Mucosa of rectum (tissue), 2 donors: ENCODE measurements at regions not wholly inside any gene's neighbourhood (a gene's known extent, or its start where the extent isn't known, plus 50 kb on each side); places are given as distances from the start of the nearest gene placed in this dataset.

Experiments
- H3K27ac ChIP-seq, 2 donors: one replicate each; pipeline ENCODE4 v1.7.0; 2013; ENCODE audit warnings: inconsistent platforms in 2 of 2, low read depth in 2 of 2, low read length in 2 of 2
- H3K27me3 ChIP-seq, 2 donors: one replicate each; pipeline ENCODE4 v1.7.0; 2013; ENCODE audit warnings: low read length in 2 of 2; ENCODE audit not compliant: control insufficient read depth in 2 of 2, insufficient read depth in 2 of 2
- H3K36me3 ChIP-seq, 2 donors: one replicate each; pipeline ENCODE4 v1.7.0; 2013; ENCODE audit warnings: low read length in 2 of 2; ENCODE audit not compliant: control insufficient read depth in 2 of 2, insufficient read depth in 2 of 2
- H3K4me1 ChIP-seq, 2 donors: one replicate each; pipeline ENCODE4 v1.7.0; 2013; ENCODE audit warnings: low read length in 2 of 2, mild to moderate bottlenecking in 1 of 2; ENCODE audit not compliant: control insufficient read depth in 2 of 2, insufficient read depth in 2 of 2
- H3K4me3 ChIP-seq, 2 donors: one replicate each; pipeline ENCODE4 v1.7.0; 2013; ENCODE audit warnings: low read length in 2 of 2
- H3K9ac ChIP-seq, 2 donors: one replicate each; pipeline ENCODE4 v1.7.0; 2013; ENCODE audit warnings: low read length in 2 of 2, low read depth in 1 of 2, mild to moderate bottlenecking in 1 of 2
- H3K9me3 ChIP-seq, 2 donors: one replicate each; pipeline ENCODE4 v1.7.0; 2013; ENCODE audit warnings: low read length in 2 of 2; ENCODE audit not compliant: control insufficient read depth in 2 of 2
- donor health status: healthy.
- donor health status: Normal muscosa, but diverticular disease.

DNA sequence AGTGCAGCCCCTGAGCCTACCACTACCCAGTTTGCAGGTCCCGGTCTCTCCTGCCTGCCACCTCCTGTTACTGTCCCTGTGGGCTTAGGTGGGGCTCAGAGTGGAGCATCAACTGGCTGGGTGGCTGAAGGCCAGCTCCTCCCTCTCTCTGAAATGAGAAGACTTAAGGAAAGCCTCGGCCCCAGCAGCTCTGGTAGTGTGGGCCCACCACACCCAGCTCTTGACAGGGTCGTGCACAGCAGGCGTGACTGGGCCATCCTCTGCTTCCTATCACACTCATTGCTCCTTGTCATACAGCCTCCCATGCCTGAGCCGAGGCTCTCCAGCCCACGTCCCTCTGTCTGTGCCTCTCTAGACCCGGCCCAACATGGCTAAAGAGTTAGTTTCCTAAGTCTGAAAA, 142.7 kb upstream of the LINGO1 start:
- Histone ChIP-seq H3K4me3 (no peak overlapping the region), H3K9me3 (no peaks in the 10 kb centered on the region), H3K27ac (no peak overlapping the region), H3K27me3 (no peaks in the 10 kb centered on the region), H3K9ac (no peak overlapping the region), H3K36me3 (no peaks in the 10 kb centered on the region), H3K4me1 (no peaks in the 10 kb centered on the region)

DNA sequence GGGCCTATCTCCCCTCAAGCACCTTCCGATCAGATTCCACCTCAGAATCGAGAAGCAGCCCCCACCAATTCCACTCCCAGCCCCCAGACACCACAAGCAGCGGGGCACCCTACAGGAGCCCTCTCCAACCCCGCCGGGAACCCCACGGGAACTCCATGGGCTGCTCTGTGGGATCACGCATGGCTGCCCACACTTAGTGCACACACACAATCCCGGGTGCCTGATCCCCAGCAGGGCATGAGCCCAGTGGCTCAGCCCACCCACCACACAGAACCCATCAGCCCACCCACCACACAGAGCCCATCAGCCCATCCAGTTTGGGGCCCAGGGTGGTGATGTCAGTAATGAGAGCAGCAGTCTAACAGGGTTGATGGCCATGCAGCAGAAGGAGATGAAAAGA, 141.6 kb upstream of the LINGO1 start:
- Histone ChIP-seq H3K4me3 (no peak overlapping the region), H3K9ac (no peak overlapping the region), H3K27me3 (no peaks in the 10 kb centered on the region), H3K36me3 (no peaks in the 10 kb centered on the region), H3K9me3 (no peaks in the 10 kb centered on the region), H3K27ac (no peak overlapping the region), H3K4me1 (no peaks in the 10 kb centered on the region)

DNA sequence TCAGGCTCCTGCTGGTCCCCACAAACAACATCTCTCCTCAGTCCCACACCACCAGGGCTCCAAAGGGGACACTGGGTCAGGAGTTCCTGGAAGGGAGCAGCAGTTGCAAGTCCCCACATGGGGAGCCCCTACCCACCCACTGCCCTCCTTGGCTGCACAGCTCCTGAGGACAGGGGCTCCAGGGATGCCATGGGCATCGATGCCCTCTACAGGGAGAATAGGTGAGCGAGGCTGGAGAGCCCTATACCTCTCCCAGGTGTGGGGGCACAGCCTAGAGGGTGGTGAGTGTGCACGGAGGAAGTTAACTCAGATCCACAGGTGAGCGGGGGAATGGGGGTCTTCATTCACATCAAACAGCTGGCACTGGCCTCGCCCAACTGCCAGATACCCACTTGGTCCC, 141.2 kb upstream of the LINGO1 start:
- no peak overlapping the region for H3K27ac ChIP-seq
- no peak overlapping the region for H3K9ac ChIP-seq
- no peaks in the 10 kb centered on the region for H3K27me3 ChIP-seq
- no peaks in the 10 kb centered on the region for H3K4me1 ChIP-seq
- H3K36me3 ChIP-seq: no peaks in the 10 kb centered on the region
- H3K9me3 ChIP-seq: no peaks in the 10 kb centered on the region
- no peak overlapping the region for H3K4me3 ChIP-seq

DNA sequence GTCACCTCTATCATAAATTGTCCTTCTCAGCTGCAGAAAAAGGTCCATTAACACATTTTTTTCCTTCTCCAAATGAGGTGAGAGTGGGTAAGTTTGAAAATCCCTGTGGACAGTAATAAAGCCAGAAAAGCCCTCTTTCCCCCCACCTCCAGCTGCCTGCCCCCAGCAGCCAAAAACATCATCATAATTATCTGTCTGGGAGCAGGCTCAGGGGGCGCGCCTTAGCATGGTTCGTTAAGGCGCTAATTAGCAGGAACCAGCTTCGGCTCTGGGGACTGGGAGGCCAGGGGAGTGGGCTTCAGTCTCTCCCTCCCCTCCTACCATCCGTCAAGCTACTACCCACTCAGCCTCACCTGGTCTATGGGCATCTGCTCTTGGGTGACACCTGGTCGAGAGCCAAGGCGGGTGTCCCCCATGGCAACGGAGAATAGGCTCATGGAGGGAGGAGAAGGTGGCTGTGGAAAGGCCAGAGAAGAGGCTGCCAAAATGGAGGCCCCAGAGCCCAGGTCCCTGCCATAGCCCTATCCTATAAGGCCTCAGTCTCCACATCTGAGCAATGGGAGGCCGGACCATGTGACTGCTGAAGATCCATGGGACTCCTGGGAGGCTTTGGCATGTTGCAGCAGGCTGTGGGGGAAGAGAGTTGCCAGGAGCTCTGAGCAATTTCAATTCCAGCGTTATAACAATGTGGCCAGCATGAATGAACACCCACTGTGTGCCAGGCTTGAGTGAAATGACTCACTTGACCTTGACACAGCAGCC, 140.1 kb upstream of the LINGO1 start:
- no peak overlapping the region for H3K9ac ChIP-seq
- H3K27me3 ChIP-seq: peaks cover 0 to 6% of the 10 kb centered on the region in 2 donors
- no peaks in the 10 kb centered on the region for H3K9me3 ChIP-seq
- no peak overlapping the region for H3K27ac ChIP-seq
- H3K36me3 ChIP-seq: no peaks in the 10 kb centered on the region
- H3K4me1 ChIP-seq: no peaks in the 10 kb centered on the region
- H3K4me3 ChIP-seq: no peak overlapping the region

DNA sequence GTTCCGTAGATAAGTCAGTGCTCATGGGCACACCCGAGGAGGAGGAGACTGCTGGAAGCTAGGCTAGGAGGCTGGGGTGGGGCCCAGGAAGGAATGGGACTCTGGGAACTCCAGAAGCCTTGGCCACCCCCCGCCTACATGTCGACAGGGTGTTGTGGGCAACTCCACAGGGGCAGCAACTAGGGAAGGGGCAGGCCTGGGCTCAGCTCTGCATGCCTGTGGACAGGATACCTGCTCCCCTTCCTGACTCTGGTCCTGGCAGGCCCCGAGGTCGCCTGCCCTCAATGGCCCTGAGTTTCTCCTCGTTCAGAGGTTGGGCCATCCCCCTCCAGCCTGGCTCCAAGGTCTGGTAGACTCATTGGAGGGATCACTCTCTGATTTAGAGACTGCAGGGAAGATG, 138.9 kb upstream of the LINGO1 start:
- H3K9ac ChIP-seq: no peak overlapping the region
- H3K9me3 ChIP-seq: no peaks in the 10 kb centered on the region
- peaks cover 0 to 6% of the 10 kb centered on the region in 2 donors for H3K27me3 ChIP-seq
- no peak overlapping the region for H3K4me3 ChIP-seq
- H3K4me1 ChIP-seq: no peaks in the 10 kb centered on the region
- H3K27ac ChIP-seq: no peak overlapping the region
- no peaks in the 10 kb centered on the region for H3K36me3 ChIP-seq

DNA sequence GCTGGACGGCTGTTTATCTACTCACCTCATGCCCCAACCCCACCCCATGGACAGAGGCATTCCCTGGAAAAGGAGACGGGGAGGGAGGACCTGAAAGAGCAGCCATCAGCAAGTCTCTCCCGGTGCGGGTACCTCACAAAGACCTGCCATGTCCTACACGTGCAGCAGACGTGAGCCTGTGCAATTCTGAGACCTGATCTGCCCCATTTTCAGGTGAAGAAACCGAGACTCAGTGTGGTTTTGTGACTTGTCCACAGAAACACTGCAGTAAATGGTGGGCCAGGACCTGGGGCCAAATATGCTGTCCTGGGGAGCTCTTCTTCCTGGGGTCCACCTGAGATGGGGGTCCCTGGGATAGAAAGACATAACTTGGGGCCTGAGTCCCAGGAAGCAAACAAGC, 137.0 kb upstream of the LINGO1 start:
- H3K9me3 ChIP-seq: no peaks in the 10 kb centered on the region
- H3K27me3 ChIP-seq: peaks cover 1 to 11% of the 10 kb centered on the region in 2 donors
- no peak overlapping the region for H3K4me3 ChIP-seq
- no peak overlapping the region for H3K9ac ChIP-seq
- H3K4me1 ChIP-seq: no peaks in the 10 kb centered on the region
- no peaks in the 10 kb centered on the region for H3K36me3 ChIP-seq
- no peak overlapping the region for H3K27ac ChIP-seq

DNA sequence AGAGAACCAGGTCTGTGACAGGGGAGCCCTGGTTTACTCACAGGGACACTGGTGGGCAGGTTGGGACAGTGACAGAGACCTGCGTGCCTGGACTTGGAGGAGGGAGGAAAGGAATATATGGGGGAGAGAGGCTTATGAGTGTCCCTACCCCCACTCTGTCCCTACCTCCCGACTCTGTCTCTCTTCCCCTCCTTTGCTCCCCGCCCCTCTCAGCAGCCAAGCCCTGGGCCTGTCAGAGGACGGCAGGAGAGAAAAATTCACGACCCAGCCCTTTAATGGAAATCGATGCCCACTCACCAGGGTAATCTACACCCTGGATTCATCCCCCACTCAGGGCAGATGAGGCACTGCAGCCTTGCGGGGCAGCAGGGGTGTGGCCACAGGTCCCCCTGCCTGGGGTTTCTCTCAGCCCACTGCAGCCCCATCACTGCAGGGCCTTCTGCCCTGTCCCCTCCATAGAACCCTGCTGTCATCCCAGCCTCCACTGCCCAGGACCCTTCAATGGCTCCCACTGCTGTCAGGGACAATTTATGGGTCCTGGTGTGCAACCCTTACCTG, 135.9 kb upstream of the LINGO1 start:
- no peaks in the 10 kb centered on the region for H3K4me1 ChIP-seq
- no peaks in the 10 kb centered on the region for H3K36me3 ChIP-seq
- no peak overlapping the region for H3K4me3 ChIP-seq
- H3K9ac ChIP-seq: no peak overlapping the region
- H3K27ac ChIP-seq: no peak overlapping the region
- peaks cover 5 to 11% of the 10 kb centered on the region in 2 donors for H3K27me3 ChIP-seq
- H3K9me3 ChIP-seq: no peaks in the 10 kb centered on the region

DNA sequence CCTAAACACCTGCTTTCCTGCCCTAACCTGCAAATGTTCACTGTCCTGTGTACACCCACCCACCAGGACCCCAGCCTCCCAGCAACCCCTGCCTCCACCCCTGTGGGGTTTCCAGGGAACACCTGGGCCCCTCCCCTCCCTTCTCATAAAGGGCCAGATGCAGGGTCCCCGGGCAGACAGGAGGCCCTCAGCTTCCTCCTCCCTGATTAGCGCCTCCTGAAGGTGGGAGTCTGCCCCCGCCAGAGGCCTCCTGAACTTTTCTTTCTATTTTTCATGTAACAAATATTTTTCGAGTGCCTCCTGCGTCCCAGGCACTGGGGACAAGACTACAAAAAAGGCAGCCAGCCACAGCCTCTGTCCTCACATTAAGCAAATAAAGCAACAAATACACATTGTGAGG, 135.4 kb upstream of the LINGO1 start:
- Histone ChIP-seq H3K4me1 (no peaks in the 10 kb centered on the region), H3K4me3 (no peak overlapping the region), H3K9me3 (no peaks in the 10 kb centered on the region), H3K27ac (no peak overlapping the region), H3K27me3 (peaks cover 5 to 11% of the 10 kb centered on the region in 2 donors), H3K9ac (no peak overlapping the region), H3K36me3 (no peaks in the 10 kb centered on the region)

DNA sequence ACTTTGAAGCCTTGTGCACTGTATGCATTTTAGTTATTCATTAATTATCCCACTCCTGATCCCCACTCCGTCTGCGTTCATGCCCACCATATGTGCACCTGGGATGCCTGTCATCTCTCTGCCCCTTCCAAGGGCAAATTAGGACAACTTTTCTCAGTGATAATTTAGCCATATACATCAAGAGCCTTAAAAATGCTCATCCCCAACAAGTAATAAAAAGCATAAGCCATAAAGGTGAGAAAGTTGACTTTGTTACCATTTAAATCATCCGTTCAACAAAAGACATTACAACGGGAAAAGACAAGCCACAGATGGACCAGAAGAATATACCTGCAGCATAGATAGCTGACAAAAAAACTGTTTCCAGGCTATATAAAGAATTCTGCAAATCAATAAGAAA, 131.4 kb upstream of the LINGO1 start:
- Histone ChIP-seq H3K27me3 (peaks cover 5 to 11% of the 10 kb centered on the region in 2 donors), H3K9ac (no peak overlapping the region), H3K4me1 (no peaks in the 10 kb centered on the region), H3K9me3 (no peaks in the 10 kb centered on the region), H3K27ac (no peak overlapping the region), H3K4me3 (no peak overlapping the region), H3K36me3 (no peaks in the 10 kb centered on the region)

DNA sequence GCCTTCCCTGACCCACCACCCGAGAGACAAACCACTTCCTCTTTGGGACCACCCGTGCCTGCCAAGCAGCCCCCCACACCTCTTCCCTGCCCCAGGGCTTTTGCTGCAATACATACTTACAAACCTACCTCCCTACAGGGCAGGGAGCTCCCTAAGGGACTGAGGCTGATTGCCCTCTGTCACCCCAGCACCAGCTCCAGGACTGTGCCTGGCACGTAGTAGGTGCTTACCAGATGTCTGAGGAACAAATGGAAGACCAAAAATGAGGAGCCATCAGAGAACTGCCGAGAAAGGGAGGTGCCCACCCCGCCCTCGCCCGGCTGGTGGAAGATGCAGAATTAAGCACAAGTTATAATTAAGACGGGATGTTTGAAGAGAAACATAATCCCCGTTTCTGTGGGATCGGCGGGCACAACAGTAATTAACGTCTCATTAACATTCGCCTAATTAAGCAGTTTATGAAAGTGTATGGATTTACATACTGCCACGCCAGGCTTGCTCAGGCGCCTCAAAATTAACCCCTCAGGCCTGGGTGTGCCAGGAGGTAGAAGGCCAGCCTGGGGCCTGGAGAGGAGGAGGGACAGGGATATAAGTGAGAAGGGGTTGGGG, 130.1 kb upstream of the LINGO1 start:
- H3K36me3 ChIP-seq: no peaks in the 10 kb centered on the region
- H3K9ac ChIP-seq: no peak overlapping the region
- H3K27ac ChIP-seq: no peak overlapping the region
- no peak overlapping the region for H3K4me3 ChIP-seq
- H3K27me3 ChIP-seq: peaks cover 5% of the 10 kb centered on the region in 2 donors
- no peaks in the 10 kb centered on the region for H3K9me3 ChIP-seq
- H3K4me1 ChIP-seq: no peaks in the 10 kb centered on the region
